HepG2 (cell line): ENCODE measurements at regions not wholly inside any gene's neighbourhood (a gene's known extent, or its start where the extent isn't known, plus 50 kb on each side); places are given as distances from the start of the nearest gene placed in this dataset.

ENCODE experiments used
- NFYB ChIP-seq: sonication (generic); formaldehyde crosslinking; IDR thresholded peaks from 2 replicates; pipeline ENCODE4 v1.4.0; 2020; ENCODE audit warnings: missing genetic modification reagents
- POLR2A ChIP-seq, 2 experiments: IDR thresholded peaks; 2 replicates each; pipeline ENCODE4 v1.6.1; 2011; ENCODE audit warnings: low read depth in 2 of 2, low read length in 2 of 2, mild to moderate bottlenecking in 1 of 2, moderate library complexity in 1 of 2; ENCODE audit not compliant: insufficient read depth in 1 of 2

- TF ChIP-seq NFYB (CRISPR knock-in tag): no peak
- no peak for TF ChIP-seq POLR2A (IDR thresholded peaks at IDR 0.05; ENCODE audit: insufficient read depth in 1 of 2, low read depth in 2 of 2, low read length in 2 of 2)
These were observed 128.1 kb upstream of the HDAC4 start for GRCh38 chr2:239528883-239529282.
